ENCODE measurements at regions not wholly inside any gene's neighbourhood (a gene's known extent, or its start where the extent isn't known, plus 50 kb on each side); places are given as distances from the start of the nearest gene placed in this dataset.
"Not testable (repeated sequence)": the region's sequence is repeated elsewhere in the genome, so short reads cannot be mapped to it uniquely, and the experiment has no call there.

DNA sequence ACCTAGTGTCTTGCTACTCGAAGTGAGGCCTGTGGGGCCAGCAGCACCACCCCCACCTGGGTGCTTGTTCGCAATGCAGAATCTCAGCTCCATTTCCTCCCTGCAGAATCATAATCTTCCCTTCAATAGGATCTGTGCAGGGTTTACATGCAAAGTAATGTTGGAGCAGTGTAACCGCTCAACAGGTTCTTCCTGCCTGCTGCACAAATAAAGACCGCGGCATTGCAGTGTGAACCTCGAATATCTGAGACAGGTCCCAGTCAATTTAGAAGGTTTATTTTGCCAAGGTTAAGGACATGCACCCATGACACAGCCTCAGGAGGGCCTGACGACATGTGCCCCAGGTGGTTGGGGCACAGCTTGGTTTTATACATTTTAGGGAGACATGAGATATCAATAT lies 119.2 kb downstream of the TLR5 start:
- Histone ChIP-seq H3K27me3 (ENCODE audit: control insufficient read depth in 3 of 3, insufficient read depth in 3 of 3, low read length in 3 of 3) (no peaks in the 10 kb centered on the region), H3K27ac (ENCODE audit: low read depth, low read length) (no peak overlapping the region)

DNA sequence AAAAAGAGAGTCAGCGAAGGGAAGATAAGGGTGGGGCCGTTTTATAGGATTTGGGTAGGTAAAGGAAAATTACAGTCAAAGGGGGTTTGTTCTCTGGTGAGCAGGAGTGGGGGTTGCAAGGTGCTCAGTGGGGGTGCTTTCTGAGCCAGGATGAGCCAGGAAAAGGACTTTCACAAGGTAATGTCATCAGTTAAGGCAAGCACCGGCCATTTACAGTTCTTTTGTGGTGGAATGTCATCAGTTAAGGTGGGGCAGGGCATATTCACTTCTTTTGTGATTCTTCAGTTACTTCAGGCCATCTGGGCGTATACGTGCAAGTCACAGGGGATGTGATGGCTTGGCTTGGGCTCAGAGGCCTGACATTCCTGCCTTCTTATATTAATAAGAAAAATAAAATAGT lies 118.6 kb downstream of the TLR5 start:
- H3K27ac ChIP-seq (ENCODE audit: low read depth, low read length); H3K9ac ChIP-seq (ENCODE audit: low read depth in 1 of 3, low read length in 3 of 3); H3K4me3 ChIP-seq (ENCODE audit: low read length in 3 of 3); H3K36me3 ChIP-seq (ENCODE audit: control insufficient read depth in 3 of 3, insufficient read depth in 3 of 3, low read length in 3 of 3); H3K27me3 ChIP-seq (ENCODE audit: control insufficient read depth in 3 of 3, insufficient read depth in 3 of 3, low read length in 3 of 3); H3K9me3 ChIP-seq (ENCODE audit: control insufficient read depth in 3 of 3, low read length in 3 of 3): not testable (repeated sequence)
- peaks cover 6 to 13% (median 11%) of the 10 kb centered on the region in 3 donors for H3K4me1 ChIP-seq (ENCODE audit: control insufficient read depth in 3 of 3, insufficient read depth in 3 of 3, low read length in 3 of 3)

More for the DNA sequence above, 119.2 kb downstream of the TLR5 start:
- Histone ChIP-seq H3K4me1 (ENCODE audit: control insufficient read depth in 3 of 3, insufficient read depth in 3 of 3, low read length in 3 of 3) (peaks cover 6 to 13% (median 11%) of the 10 kb centered on the region in 3 donors), H3K36me3 (ENCODE audit: control insufficient read depth in 3 of 3, insufficient read depth in 3 of 3, low read length in 3 of 3) (no peaks in the 10 kb centered on the region), H3K4me3 (ENCODE audit: low read length in 3 of 3) (no peak overlapping the region), H3K9ac (ENCODE audit: low read depth in 1 of 3, low read length in 3 of 3) (no peak overlapping the region), H3K9me3 (ENCODE audit: control insufficient read depth in 3 of 3, low read length in 3 of 3) (no peaks in the 10 kb centered on the region)

DNA sequence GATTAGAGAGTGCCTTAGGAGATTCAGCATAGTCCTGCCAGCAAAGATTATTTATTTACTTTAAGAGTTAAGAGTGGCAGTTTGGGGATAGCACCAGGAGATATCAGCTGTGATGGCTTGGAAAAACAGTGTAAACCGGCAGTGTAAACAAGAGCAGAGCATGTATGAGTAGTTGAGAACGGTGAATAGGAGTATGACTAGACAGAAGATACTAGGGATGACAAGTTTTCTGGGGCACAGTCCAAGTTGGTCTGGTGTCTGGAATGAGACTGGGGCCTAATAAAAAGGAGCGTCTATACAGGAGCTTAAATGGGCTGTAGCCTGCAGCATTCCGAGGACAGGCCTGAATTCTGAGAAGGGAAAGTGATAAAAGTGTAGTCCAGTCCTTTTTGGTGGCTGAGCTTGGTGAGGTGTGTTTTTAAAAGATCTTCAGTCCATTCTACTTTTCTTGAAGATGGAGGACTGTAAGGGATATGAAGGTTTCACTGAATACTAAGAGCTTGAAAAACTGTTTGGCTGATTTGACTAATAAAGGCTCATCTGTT lies 117.8 kb downstream of the TLR5 start:
- not testable (repeated sequence) for H3K9me3 ChIP-seq (ENCODE audit: control insufficient read depth in 3 of 3, low read length in 3 of 3); H3K9ac ChIP-seq (ENCODE audit: low read depth in 1 of 3, low read length in 3 of 3); H3K4me3 ChIP-seq (ENCODE audit: low read length in 3 of 3); H3K27ac ChIP-seq (ENCODE audit: low read depth, low read length); H3K27me3 ChIP-seq (ENCODE audit: control insufficient read depth in 3 of 3, insufficient read depth in 3 of 3, low read length in 3 of 3); H3K36me3 ChIP-seq (ENCODE audit: control insufficient read depth in 3 of 3, insufficient read depth in 3 of 3, low read length in 3 of 3)
- peaks cover 6 to 13% (median 11%) of the 10 kb centered on the region in 3 donors for H3K4me1 ChIP-seq (ENCODE audit: control insufficient read depth in 3 of 3, insufficient read depth in 3 of 3, low read length in 3 of 3)

DNA sequence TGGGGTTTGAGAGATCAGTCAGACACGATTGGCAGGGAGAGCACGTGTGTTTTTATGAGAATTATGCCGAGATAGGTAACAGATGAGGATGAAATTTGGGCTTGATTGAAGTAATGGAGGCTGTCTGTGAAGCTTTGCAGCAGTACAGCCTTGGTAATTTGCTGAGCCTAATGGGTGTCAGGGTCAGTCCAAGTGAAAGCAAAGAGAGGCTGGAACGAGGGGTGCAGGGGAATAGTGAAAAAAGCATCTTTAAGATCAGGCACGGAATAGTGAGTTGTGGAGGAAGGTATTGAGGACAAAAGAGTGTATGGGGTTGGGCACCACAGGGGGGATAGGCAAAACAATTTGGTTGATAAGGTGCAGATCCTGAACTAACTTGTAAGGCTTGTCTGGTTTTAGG lies 116.4 kb downstream of the TLR5 start:
- H3K4me1 ChIP-seq (ENCODE audit: control insufficient read depth in 3 of 3, insufficient read depth in 3 of 3, low read length in 3 of 3): peaks cover 6 to 14% (median 13%) of the 10 kb centered on the region in 3 donors
- not testable (repeated sequence) for H3K4me3 ChIP-seq (ENCODE audit: low read length in 3 of 3); H3K9ac ChIP-seq (ENCODE audit: low read depth in 1 of 3, low read length in 3 of 3); H3K27me3 ChIP-seq (ENCODE audit: control insufficient read depth in 3 of 3, insufficient read depth in 3 of 3, low read length in 3 of 3); H3K9me3 ChIP-seq (ENCODE audit: control insufficient read depth in 3 of 3, low read length in 3 of 3); H3K27ac ChIP-seq (ENCODE audit: low read depth, low read length); H3K36me3 ChIP-seq (ENCODE audit: control insufficient read depth in 3 of 3, insufficient read depth in 3 of 3, low read length in 3 of 3)

DNA sequence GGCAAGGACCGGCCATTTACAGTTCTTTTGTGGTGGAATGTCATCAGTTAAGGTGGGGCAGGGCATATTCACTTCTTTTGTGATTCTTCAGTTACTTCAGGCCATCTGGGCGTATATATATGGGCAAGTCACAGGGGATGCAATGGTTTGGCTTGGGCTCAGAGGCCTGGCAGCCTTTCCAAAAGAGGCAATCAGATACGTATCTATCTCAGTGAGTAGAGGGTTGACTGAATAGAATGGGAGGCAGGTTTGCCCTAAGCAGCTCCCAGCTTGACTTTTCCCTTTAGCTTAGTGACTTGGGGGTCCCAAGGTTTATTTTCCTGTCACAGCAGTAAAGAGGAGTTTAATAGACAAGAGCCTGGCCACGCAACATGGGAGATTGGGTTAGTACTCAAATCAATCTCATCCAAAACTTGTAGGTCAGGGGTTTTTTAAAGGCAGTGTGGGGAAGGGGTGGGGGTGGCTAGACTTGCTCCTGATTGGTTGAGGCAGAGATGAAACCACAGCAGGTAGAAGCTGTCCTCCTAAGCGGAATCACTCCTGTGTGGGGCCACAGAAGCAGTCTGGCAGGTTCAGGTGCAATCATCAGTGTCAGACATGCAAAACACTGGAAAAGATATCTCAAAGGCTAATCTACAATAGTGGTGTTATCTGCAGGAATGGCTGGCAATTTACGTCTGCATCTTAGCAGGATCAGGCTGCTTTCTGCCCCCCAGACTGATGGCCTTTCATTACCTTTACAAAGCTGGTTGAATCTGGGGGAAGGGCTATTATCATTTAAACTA lies 112.9 kb downstream of the TLR5 start:
- no peak overlapping the region for H3K27ac ChIP-seq (ENCODE audit: low read depth, low read length)
- H3K9ac ChIP-seq (ENCODE audit: low read depth in 1 of 3, low read length in 3 of 3): no peak overlapping the region
- H3K4me1 ChIP-seq (ENCODE audit: control insufficient read depth in 3 of 3, insufficient read depth in 3 of 3, low read length in 3 of 3): peaks cover 0 to 6% (median 0%) of the 10 kb centered on the region in 3 donors
- no peak overlapping the region for H3K4me3 ChIP-seq (ENCODE audit: low read length in 3 of 3)
- peaks cover 0 to 3% (median 0%) of the 10 kb centered on the region in 3 donors for H3K9me3 ChIP-seq (ENCODE audit: control insufficient read depth in 3 of 3, low read length in 3 of 3)
- H3K27me3 ChIP-seq (ENCODE audit: control insufficient read depth in 3 of 3, insufficient read depth in 3 of 3, low read length in 3 of 3): no peaks in the 10 kb centered on the region
- H3K36me3 ChIP-seq (ENCODE audit: control insufficient read depth in 3 of 3, insufficient read depth in 3 of 3, low read length in 3 of 3): no peaks in the 10 kb centered on the region

DNA sequence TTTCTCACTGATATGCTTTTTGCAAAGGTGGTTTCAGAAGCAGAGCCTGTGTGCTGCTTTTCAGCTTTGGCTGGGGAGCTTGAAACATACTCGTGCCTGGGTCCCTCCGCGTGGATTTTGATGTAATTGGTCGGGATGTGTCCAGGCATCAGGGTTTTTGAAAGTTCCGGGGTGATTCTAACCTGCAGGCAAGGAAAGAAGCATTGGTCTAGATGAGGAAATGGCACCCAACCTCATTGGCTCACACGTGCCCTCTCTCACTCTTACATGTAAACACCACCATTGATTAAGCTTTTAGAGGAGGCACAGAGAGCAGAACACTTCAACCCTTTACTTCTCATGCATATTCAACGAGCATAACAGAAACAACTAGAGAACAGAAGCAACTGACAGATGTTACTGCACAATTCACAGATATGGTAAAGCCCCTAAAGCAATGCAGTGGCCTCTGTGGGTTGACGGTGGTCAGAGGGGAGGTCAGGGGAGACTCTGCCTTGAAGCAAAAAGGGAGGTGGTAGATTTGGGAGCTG lies 112.1 kb downstream of the TLR5 start:
- Histone ChIP-seq H3K4me3 (ENCODE audit: low read length in 3 of 3) (no peak overlapping the region), H3K4me1 (ENCODE audit: control insufficient read depth in 3 of 3, insufficient read depth in 3 of 3, low read length in 3 of 3) (peaks cover 0 to 6% (median 0%) of the 10 kb centered on the region in 3 donors), H3K27me3 (ENCODE audit: control insufficient read depth in 3 of 3, insufficient read depth in 3 of 3, low read length in 3 of 3) (no peaks in the 10 kb centered on the region), H3K36me3 (ENCODE audit: control insufficient read depth in 3 of 3, insufficient read depth in 3 of 3, low read length in 3 of 3) (no peaks in the 10 kb centered on the region), H3K9ac (ENCODE audit: low read depth in 1 of 3, low read length in 3 of 3) (no peak overlapping the region), H3K9me3 (ENCODE audit: control insufficient read depth in 3 of 3, low read length in 3 of 3) (peaks cover 0 to 3% (median 0%) of the 10 kb centered on the region in 3 donors), H3K27ac (ENCODE audit: low read depth, low read length) (no peak overlapping the region)

DNA sequence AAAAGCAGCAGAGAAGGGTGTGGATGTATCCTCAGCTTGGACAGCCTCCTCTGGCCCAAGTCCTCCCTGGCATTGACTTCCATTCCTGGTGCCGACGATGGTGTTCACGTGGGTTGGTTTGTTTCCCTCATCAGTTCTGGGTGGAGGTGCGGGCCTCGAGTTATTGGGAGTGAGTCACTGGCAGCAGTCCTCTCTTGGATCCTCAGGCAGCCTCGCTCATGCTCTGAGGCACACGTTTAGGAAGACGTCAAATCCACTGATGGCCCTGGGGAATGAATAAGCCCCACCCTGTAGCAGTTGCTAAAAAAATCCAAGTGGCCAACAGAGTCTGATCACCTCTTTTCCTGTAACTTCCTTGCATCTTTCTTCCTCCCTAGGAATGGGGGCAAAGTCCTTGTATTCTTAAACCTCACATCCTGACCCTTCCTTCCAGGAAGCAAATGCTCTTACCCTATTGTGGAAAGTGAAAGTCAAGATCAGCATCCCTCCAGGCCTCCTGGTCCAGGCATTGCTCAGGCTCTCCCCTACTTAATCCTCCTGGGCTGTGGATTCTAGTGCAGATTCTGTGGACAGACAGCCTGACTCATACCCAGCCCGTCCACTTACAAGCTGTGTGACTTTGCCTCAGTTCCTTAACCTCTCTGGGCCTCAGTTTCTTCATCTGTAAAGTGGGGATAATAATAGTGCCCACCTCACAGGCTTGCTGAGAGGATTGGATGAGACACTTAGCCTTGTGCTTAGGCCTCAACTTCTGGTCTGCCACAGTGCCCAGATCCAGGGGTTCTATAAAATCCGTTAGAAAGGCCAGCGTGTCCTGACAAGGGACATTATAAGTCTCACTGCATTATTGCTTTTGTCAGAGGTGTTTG lies 111.1 kb downstream of the TLR5 start:
- Histone ChIP-seq H3K36me3 (ENCODE audit: control insufficient read depth in 3 of 3, insufficient read depth in 3 of 3, low read length in 3 of 3) (no peaks in the 10 kb centered on the region), H3K27me3 (ENCODE audit: control insufficient read depth in 3 of 3, insufficient read depth in 3 of 3, low read length in 3 of 3) (no peaks in the 10 kb centered on the region), H3K4me1 (ENCODE audit: control insufficient read depth in 3 of 3, insufficient read depth in 3 of 3, low read length in 3 of 3) (peaks cover 0 to 6% (median 0%) of the 10 kb centered on the region in 3 donors), H3K27ac (ENCODE audit: low read depth, low read length) (no peak overlapping the region), H3K4me3 (ENCODE audit: low read length in 3 of 3) (no peak overlapping the region), H3K9me3 (ENCODE audit: control insufficient read depth in 3 of 3, low read length in 3 of 3) (peaks cover 0 to 3% (median 0%) of the 10 kb centered on the region in 3 donors), H3K9ac (ENCODE audit: low read depth in 1 of 3, low read length in 3 of 3) (no peak overlapping the region)

DNA sequence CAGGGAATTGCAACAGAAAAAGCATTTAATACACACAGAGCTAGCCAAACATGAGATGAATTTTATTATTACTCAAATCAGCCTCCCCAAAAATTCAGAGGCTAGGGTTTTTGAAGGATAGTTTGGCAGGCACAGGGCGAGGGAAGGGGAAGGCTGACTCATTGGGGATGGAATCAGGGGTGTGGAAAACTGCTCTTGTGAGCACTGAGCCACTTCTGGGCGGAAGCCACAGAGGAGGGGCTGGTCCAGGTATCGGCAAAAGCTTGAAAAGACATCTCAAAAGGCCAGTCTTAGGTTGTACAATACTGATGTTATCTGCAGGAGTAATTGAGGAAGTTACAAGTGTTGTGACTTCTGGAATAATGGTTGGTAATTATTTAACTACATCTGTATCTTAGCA lies 109.4 kb downstream of the TLR5 start:
- Histone ChIP-seq H3K36me3 (ENCODE audit: control insufficient read depth in 3 of 3, insufficient read depth in 3 of 3, low read length in 3 of 3) (no peaks in the 10 kb centered on the region), H3K4me3 (ENCODE audit: low read length in 3 of 3) (no peak overlapping the region), H3K9ac (ENCODE audit: low read depth in 1 of 3, low read length in 3 of 3) (no peak overlapping the region), H3K4me1 (ENCODE audit: control insufficient read depth in 3 of 3, insufficient read depth in 3 of 3, low read length in 3 of 3) (peaks cover 0 to 6% (median 0%) of the 10 kb centered on the region in 3 donors), H3K9me3 (ENCODE audit: control insufficient read depth in 3 of 3, low read length in 3 of 3) (peaks cover 0 to 3% (median 0%) of the 10 kb centered on the region in 3 donors), H3K27me3 (ENCODE audit: control insufficient read depth in 3 of 3, insufficient read depth in 3 of 3, low read length in 3 of 3) (peaks cover 0 to 3% (median 3%) of the 10 kb centered on the region in 3 donors), H3K27ac (ENCODE audit: low read depth, low read length) (no peak overlapping the region)

DNA sequence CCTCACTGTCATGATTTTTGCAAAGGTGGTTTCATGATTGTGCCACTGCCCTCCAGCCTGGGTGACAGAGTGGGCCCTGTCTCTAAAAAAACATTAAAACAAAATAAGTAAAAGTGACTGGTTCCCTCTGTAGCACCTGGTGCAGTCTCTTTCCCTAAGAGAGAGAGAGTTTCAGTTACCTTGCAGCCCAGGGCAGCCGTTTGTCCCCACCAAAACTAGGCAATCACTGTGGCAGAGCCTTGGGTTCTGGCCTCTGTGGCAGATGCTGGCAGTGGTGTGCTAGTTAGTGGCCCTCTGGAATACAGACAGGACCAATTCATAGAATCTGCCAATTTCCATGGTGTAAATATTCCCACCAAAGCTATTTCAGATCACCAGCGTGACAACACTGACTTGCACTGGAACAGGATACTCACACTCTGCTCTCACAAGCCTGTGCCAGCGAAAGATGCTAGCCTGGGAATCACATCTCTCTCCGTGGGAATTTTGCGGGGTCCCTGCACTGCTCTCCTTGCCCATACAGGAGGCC lies 108.7 kb downstream of the TLR5 start:
- Histone ChIP-seq H3K27me3 (ENCODE audit: control insufficient read depth in 3 of 3, insufficient read depth in 3 of 3, low read length in 3 of 3) (peaks cover 0 to 3% (median 3%) of the 10 kb centered on the region in 3 donors), H3K9ac (ENCODE audit: low read depth in 1 of 3, low read length in 3 of 3) (no peak overlapping the region), H3K27ac (ENCODE audit: low read depth, low read length) (no peak overlapping the region), H3K4me1 (ENCODE audit: control insufficient read depth in 3 of 3, insufficient read depth in 3 of 3, low read length in 3 of 3) (peaks cover 0 to 6% (median 0%) of the 10 kb centered on the region in 3 donors), H3K4me3 (ENCODE audit: low read length in 3 of 3) (no peak overlapping the region), H3K36me3 (ENCODE audit: control insufficient read depth in 3 of 3, insufficient read depth in 3 of 3, low read length in 3 of 3) (no peaks in the 10 kb centered on the region), H3K9me3 (ENCODE audit: control insufficient read depth in 3 of 3, low read length in 3 of 3) (peaks cover 0 to 3% (median 0%) of the 10 kb centered on the region in 3 donors)
